Neural progenitor cell (in vitro differentiated cells): ENCODE measurements at regions not wholly inside any gene's neighbourhood (a gene's known extent, or its start where the extent isn't known, plus 50 kb on each side); places are given as distances from the start of the nearest gene placed in this dataset.

Experiments used
- DNase-seq: peaks from one replicate; pipeline ENCODE4 v3.0.0-alpha.2; 2016; ENCODE audit warnings: low spot score
- H2AFZ ChIP-seq: fragments of 200-600 bp; sonication (generic); replicated peaks from 2 replicates; pipeline ENCODE4 v1.6.1; 2016; ENCODE audit warnings: antibody characterized with exemption
- H3F3A ChIP-seq: fragments of 200-600 bp; sonication (generic); 2 replicates; pipeline ENCODE4 v1.6.1; 2016; ENCODE audit warnings: antibody characterized with exemption, low read depth
- H3K27ac ChIP-seq: fragments of 200-600 bp; sonication (generic); 2 replicates; pipeline ENCODE4 v1.5.1; 2016; ENCODE audit warnings: mild to moderate bottlenecking
- H3K27me3 ChIP-seq: fragments of 200-600 bp; sonication (generic); 2 replicates; pipeline ENCODE4 v1.6.1; 2016; ENCODE audit warnings: mild to moderate bottlenecking, moderate library complexity
- H3K36me3 ChIP-seq: fragments of 200-600 bp; sonication (generic); 2 replicates; pipeline ENCODE4 v1.5.1; 2016
- H3K4me1 ChIP-seq: fragments of 200-600 bp; sonication (generic); 2 replicates; pipeline ENCODE4 v1.6.1; 2016; ENCODE audit warnings: mixed run types
- H3K4me2 ChIP-seq: fragments of 200-600 bp; sonication (generic); 2 replicates; pipeline ENCODE4 v1.6.1; 2016
- H3K4me3 ChIP-seq: fragments of 200-600 bp; sonication (generic); 2 replicates; pipeline ENCODE4 v1.5.1; 2016
- H3K79me2 ChIP-seq: fragments of 200-600 bp; sonication (generic); 2 replicates; pipeline ENCODE4 v1.6.1; 2016; ENCODE audit warnings: low read depth
- H3K9ac ChIP-seq: fragments of 200-600 bp; sonication (generic); 2 replicates; pipeline ENCODE4 v1.6.1; 2016
- H3K9me3 ChIP-seq: fragments of 200-600 bp; sonication (generic); 2 replicates; pipeline ENCODE4 v1.5.1; 2016; ENCODE audit warnings: low read depth
- H4K20me1 ChIP-seq: fragments of 200-600 bp; sonication (generic); 2 replicates; pipeline ENCODE4 v1.6.1; 2016; ENCODE audit warnings: low read depth
- H3K27ac Mint-ChIP-seq: 3 replicates; pipeline ENCODE4 v1.8.0; 2021; ENCODE audit warnings: mixed read lengths
- H3K27me3 Mint-ChIP-seq: 2 replicates; pipeline ENCODE4 v1.8.0; 2022; ENCODE audit warnings: low read depth, mild to moderate bottlenecking, inconsistent platforms, moderate library complexity, mixed read lengths; ENCODE audit not compliant: insufficient read depth
- H3K36me3 Mint-ChIP-seq: 3 replicates; pipeline ENCODE4 v1.8.0; 2021; ENCODE audit warnings: mixed read lengths
- H3K4me1 Mint-ChIP-seq: 3 replicates; pipeline ENCODE4 v1.8.0; 2021; ENCODE audit warnings: mixed read lengths
- H3K4me3 Mint-ChIP-seq: 3 replicates; pipeline ENCODE4 v1.8.0; 2021; ENCODE audit warnings: mild to moderate bottlenecking, moderate library complexity, mixed read lengths
- H3K9me3 Mint-ChIP-seq: 3 replicates; pipeline ENCODE4 v1.8.0; 2020; ENCODE audit warnings: mixed read lengths
- CTCF ChIP-seq: fragments of 200-600 bp; sonication (generic); IDR thresholded peaks from 2 replicates; pipeline ENCODE4 v1.5.1; 2017; ENCODE audit warnings: antibody characterized with exemption, mild to moderate bottlenecking
- EZH2 ChIP-seq: fragments of 200-600 bp; sonication (generic); IDR thresholded peaks from 2 replicates; pipeline ENCODE4 v1.6.1; 2017; ENCODE audit warnings: antibody characterized with exemption, mild to moderate bottlenecking, moderate library complexity
- EZH2phosphoT487 ChIP-seq: fragments of 200-600 bp; sonication (generic); IDR thresholded peaks from 2 replicates; pipeline ENCODE4 v1.6.1; 2017; ENCODE audit warnings: antibody characterized with exemption

- Histone ChIP-seq H3K27ac (no peak overlapping the region), H3K4me1 (peaks cover 23% of the 10 kb centered on the region), H3F3A (peaks cover 3% of the 10 kb centered on the region), H2AFZ (peak overlapping the region; percentile 29), H3K4me2 (no peak overlapping the region), H3K9me3 (no peaks in the 10 kb centered on the region), H3K79me2 (no peaks in the 10 kb centered on the region), H3K27me3 (no peaks in the 10 kb centered on the region), H3K36me3 (no peaks in the 10 kb centered on the region), H3K4me3 (no peak overlapping the region), H4K20me1 (no peaks in the 10 kb centered on the region), H3K9ac (no peak overlapping the region)
- Mint-ChIP-seq H3K27me3 (no peaks in the 10 kb centered on the region), H3K4me3 (no peak overlapping the region), H3K36me3 (peaks cover 3% of the 10 kb centered on the region), H3K4me1 (peaks cover 35% of the 10 kb centered on the region), H3K9me3 (peaks cover 3% of the 10 kb centered on the region), H3K27ac (peak overlapping the region; percentile 39)
- DNase-seq: no peak
- TF ChIP-seq EZH2: no peak
- TF ChIP-seq EZH2phosphoT487: no peak
- no peak for TF ChIP-seq CTCF
Measured at GRCh38 chr16:63577891-63578290, 1541.7 kb upstream of the CDH8 start.

- Histone ChIP-seq H3K4me2 (no peak overlapping the region), H3K9ac (no peak overlapping the region), H3K27me3 (no peaks in the 10 kb centered on the region), H3K79me2 (no peaks in the 10 kb centered on the region), H2AFZ (peak overlapping the region; percentile 29), H3K4me1 (peaks cover 23% of the 10 kb centered on the region), H3K4me3 (no peak overlapping the region), H3F3A (no peaks in the 10 kb centered on the region), H3K9me3 (no peaks in the 10 kb centered on the region), H4K20me1 (no peaks in the 10 kb centered on the region), H3K27ac (no peak overlapping the region), H3K36me3 (no peaks in the 10 kb centered on the region)
- Mint-ChIP-seq H3K4me3 (no peak overlapping the region), H3K9me3 (peaks cover 3% of the 10 kb centered on the region), H3K36me3 (peaks cover 3% of the 10 kb centered on the region), H3K4me1 (peaks cover 39% of the 10 kb centered on the region), H3K27me3 (no peaks in the 10 kb centered on the region), H3K27ac (peak overlapping the region; percentile 96)
- TF ChIP-seq CTCF (no peak), EZH2 (no peak), EZH2phosphoT487 (no peak)
- DNase-seq: no peak
Measured at GRCh38 chr16:63575041-63575440, 1538.8 kb upstream of the CDH8 start.

GRCh38 chr16:63568164-63568563 lies 1531.9 kb upstream of the CDH8 start:
- peak overlapping the region; percentile 50 for H3K27ac ChIP-seq
- H3K4me1 ChIP-seq: peaks cover 19% of the 10 kb centered on the region
- Mint-ChIP-seq H3K27me3 (peaks cover 3% of the 10 kb centered on the region), H3K27ac (peak overlapping the region; percentile 95), H3K36me3 (peaks cover under 1% of the 10 kb centered on the region), H3K4me3 (peak overlapping the region; percentile 62), H3K9me3 (peaks cover 2% of the 10 kb centered on the region), H3K4me1 (peaks cover 36% of the 10 kb centered on the region)
- peak overlapping the region; percentile 38 for H2AFZ ChIP-seq
- no peaks in the 10 kb centered on the region for H4K20me1 ChIP-seq
- H3K79me2 ChIP-seq: no peaks in the 10 kb centered on the region
- DNase-seq: peak; percentile 52
- H3K27me3 ChIP-seq: no peaks in the 10 kb centered on the region
- TF ChIP-seq EZH2phosphoT487 (no peak), CTCF (no peak), EZH2 (no peak)
- H3F3A ChIP-seq: no peaks in the 10 kb centered on the region
- H3K9me3 ChIP-seq: no peaks in the 10 kb centered on the region
- H3K4me2 ChIP-seq: peak overlapping the region; percentile 49
- H3K4me3 ChIP-seq: no peak overlapping the region
- no peaks in the 10 kb centered on the region for H3K36me3 ChIP-seq
- H3K9ac ChIP-seq: no peak overlapping the region
